Body of pancreas (tissue), 4 donors: ENCODE measurements at regions not wholly inside any gene's neighbourhood (a gene's known extent, or its start where the extent isn't known, plus 50 kb on each side); places are given as distances from the start of the nearest gene placed in this dataset.
A peak's percentile ranks its signal among the peaks of the same experiment; 100 is the strongest.

Experiments
- ATAC-seq: fragments of 150-250 bp; one replicate; pipeline ENCODE4 v1.9.1; 2016
- DNase-seq, 4 donors: peaks; one replicate each; pipeline ENCODE4 v3.0.0-alpha.2; 2019
- H3K27ac ChIP-seq, 4 donors: fragments of 200-600 bp; sonication (generic); 1 replicate in 3 of 4; 2 replicates in 1 of 4; pipeline versions ENCODE4 v1.5.1 to v1.6.1; 2016 to 2019; ENCODE audit warnings: mild to moderate bottlenecking in 1 of 4, mixed read lengths in 1 of 4, moderate library complexity in 1 of 4
- H3K27me3 ChIP-seq, 2 donors: fragments of 200-600 bp; sonication (generic); one replicate each; pipeline ENCODE4 v1.6.0; 2016; ENCODE audit warnings: mild to moderate bottlenecking in 1 of 2
- H3K36me3 ChIP-seq, 2 donors: fragments of 200-600 bp; sonication (generic); replicated peaks in 1 of 2; 2 replicates each; pipeline ENCODE4 v1.5.1; 2016; ENCODE audit warnings: low read depth in 2 of 2; ENCODE audit not compliant: insufficient read depth in 1 of 2
- H3K4me1 ChIP-seq: fragments of 200-600 bp; sonication (generic); one replicate; pipeline ENCODE4 v1.6.0; 2016
- H3K4me3 ChIP-seq, 2 donors: fragments of 200-600 bp; sonication (generic); 1 replicate in 1 of 2; 2 replicates in 1 of 2; pipeline ENCODE4 v1.5.1; 2016 to 2019
- H3K9me3 ChIP-seq, 3 donors: fragments of 200-600 bp; sonication (generic); 1 replicate in 2 of 3; 2 replicates in 1 of 3; pipeline ENCODE4 v1.5.1; 2016
- POLR2A ChIP-seq, 3 donors: fragments of 450-650 bp; IDR thresholded peaks; one replicate each; pipeline ENCODE4 v1.6.1; 2016; ENCODE audit warnings: antibody characterized with exemption in 3 of 3, mild to moderate bottlenecking in 2 of 3
- WGBS, 2 donors: methylation state at CpG; one replicate each; pipeline ENCODE4 v1.1.5; 2017; 5-methylcytosine and 5-hydroxymethylcytosine counted together
- intact Hi-C: fragments of 100-400 bp; cut with DNase I; formaldehyde crosslinking; loops from one replicate; pipeline ENCODE4 v1.15.1; 2023
- TF ChIP-seq, protein P1 (sequence below), 7 experiments: fragments of 450-650 bp in 4 of 7; fragments of 200-600 bp in 3 of 7; sonication (generic) in 3 of 7; IDR thresholded peaks; one replicate each; pipeline ENCODE4 v1.5.1; 2016 to 2019; ENCODE audit warnings: antibody characterized with exemption in 7 of 7

DNA sequence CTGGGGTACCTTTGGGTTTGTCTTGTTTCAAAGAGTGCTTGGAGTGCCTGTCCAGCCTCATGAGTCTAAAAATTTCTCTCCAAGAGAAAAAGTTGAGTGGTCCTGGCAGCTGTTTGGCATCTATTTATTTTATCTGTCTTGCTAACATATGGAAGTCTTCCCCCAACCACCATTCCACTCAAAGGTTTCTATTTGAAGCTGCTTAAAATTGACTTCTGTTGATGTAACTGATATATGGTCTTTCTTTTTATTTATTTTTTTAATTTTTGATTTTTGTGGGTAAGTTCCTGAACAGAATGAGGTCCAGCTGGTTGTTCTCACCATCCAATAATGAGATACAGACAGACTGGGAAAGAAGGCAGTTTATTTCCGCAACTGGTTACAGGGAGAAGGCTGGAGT is 178.7 kb upstream of the SGCD start:
- intact Hi-C loops = no loop called here
- Histone ChIP-seq H3K36me3 (no peaks in the 10 kb centered on the region), H3K4me3 (no peak overlapping the region), H3K9me3 (no peaks in the 10 kb centered on the region), H3K27me3 (no peaks in the 10 kb centered on the region), H3K4me1 (no peaks in the 10 kb centered on the region), H3K27ac (no peak overlapping the region)
- TF ChIP-seq POLR2A (IDR thresholded peaks at IDR 0.05) = no peak
- TF ChIP-seq, protein P1, sequence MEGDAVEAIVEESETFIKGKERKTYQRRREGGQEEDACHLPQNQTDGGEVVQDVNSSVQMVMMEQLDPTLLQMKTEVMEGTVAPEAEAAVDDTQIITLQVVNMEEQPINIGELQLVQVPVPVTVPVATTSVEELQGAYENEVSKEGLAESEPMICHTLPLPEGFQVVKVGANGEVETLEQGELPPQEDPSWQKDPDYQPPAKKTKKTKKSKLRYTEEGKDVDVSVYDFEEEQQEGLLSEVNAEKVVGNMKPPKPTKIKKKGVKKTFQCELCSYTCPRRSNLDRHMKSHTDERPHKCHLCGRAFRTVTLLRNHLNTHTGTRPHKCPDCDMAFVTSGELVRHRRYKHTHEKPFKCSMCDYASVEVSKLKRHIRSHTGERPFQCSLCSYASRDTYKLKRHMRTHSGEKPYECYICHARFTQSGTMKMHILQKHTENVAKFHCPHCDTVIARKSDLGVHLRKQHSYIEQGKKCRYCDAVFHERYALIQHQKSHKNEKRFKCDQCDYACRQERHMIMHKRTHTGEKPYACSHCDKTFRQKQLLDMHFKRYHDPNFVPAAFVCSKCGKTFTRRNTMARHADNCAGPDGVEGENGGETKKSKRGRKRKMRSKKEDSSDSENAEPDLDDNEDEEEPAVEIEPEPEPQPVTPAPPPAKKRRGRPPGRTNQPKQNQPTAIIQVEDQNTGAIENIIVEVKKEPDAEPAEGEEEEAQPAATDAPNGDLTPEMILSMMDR (IDR thresholded peaks at IDR 0.05) = no peak
- ATAC-seq (no peak), DNase-seq (no peak)
- 71 to 81% methylated on average over 1 of the region's 1 CpG for WGBS, 2 donors

DNA sequence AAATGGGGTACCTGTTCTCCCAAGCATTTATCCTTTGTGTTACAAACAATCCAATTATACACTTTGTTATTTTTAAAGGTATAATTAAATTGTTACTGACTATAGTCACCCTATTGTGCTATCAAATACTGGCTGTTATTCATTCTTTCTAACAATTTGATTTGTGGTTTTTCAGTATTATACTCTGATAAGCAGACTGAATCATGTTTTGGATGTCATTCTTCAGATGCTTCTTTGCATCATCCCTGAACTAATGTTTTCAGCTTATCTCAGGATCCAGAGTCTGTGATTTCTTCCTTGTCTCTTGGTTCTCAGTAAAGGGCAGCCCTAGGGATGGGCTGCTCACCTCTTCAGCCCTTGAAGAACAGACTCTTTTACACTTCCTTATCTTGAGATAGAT is 177.8 kb upstream of the SGCD start:
- no peak overlapping the region for H3K27ac ChIP-seq
- ATAC-seq (no peak), DNase-seq (no peak)
- H3K9me3 ChIP-seq = no peaks in the 10 kb centered on the region
- TF ChIP-seq POLR2A (IDR thresholded peaks at IDR 0.05) = no peak
- TF ChIP-seq, protein P1 (IDR thresholded peaks at IDR 0.05) = no peak
- H3K4me1 ChIP-seq = no peaks in the 10 kb centered on the region
- intact Hi-C loops = no loop called here
- H3K4me3 ChIP-seq = no peak overlapping the region
- H3K36me3 ChIP-seq = no peaks in the 10 kb centered on the region
- H3K27me3 ChIP-seq = no peaks in the 10 kb centered on the region

DNA sequence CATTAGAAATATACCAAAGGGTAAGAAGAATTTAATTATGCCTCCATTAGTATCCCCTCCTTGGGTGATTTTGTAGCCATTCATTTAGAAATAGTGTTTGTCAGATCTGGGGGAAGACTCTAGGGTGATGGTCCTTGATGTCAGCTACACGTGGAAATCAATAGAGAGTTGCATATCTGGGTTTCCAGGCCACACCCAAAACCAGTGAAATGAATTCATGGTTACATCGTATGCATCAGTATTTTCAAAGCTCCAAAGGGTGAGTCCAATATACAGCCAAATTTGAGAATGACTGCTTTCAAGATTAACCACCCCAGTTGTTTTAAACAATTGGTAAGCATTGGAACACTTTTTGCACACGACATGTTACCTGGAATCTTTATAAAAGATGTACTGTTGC is 173.4 kb upstream of the SGCD start:
- intact Hi-C loops = no loop called here
- 42% methylated on average over 3 of the region's 3 CpGs for WGBS, 2 donors
- no peak for ATAC-seq
- Histone ChIP-seq H3K36me3 (no peaks in the 10 kb centered on the region), H3K27me3 (no peaks in the 10 kb centered on the region), H3K4me1 (no peaks in the 10 kb centered on the region), H3K9me3 (no peaks in the 10 kb centered on the region), H3K4me3 (no peak overlapping the region), H3K27ac (no peak overlapping the region)
- TF ChIP-seq POLR2A (IDR thresholded peaks at IDR 0.05) = no peak
- TF ChIP-seq, protein P1 (IDR thresholded peaks at IDR 0.05) = no peak
- no peak for DNase-seq

DNA sequence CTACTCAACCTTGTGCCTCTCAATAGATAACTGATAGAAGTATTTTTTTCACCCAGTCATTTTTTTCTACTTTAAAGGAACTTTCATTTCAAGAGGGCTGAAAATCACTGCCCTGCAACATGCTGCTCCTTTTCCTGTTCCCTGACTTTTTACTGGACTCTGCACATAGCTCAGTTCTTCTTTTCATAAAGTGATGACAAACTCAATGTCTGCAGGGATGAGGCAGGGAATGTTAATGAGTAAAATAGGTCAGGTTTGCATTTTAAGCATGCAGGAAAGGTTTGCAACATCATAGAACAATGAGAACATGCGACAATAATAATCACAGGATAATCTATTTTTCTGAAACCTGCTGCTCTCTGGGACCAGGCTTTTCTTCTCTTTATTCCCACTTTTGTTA is 172.2 kb upstream of the SGCD start:
- Histone ChIP-seq H3K27ac (no peak overlapping the region), H3K4me1 (no peaks in the 10 kb centered on the region), H3K4me3 (no peak overlapping the region), H3K9me3 (no peaks in the 10 kb centered on the region), H3K36me3 (no peaks in the 10 kb centered on the region), H3K27me3 (no peaks in the 10 kb centered on the region)
- DNase-seq = no peak
- ATAC-seq = no peak
- intact Hi-C loops = no loop called here
- WGBS, 2 donors = 79 to 90% methylated on average over 1 of the region's 1 CpG
- no peak for TF ChIP-seq POLR2A (IDR thresholded peaks at IDR 0.05)
- TF ChIP-seq, protein P1 (IDR thresholded peaks at IDR 0.05) = no peak

DNA sequence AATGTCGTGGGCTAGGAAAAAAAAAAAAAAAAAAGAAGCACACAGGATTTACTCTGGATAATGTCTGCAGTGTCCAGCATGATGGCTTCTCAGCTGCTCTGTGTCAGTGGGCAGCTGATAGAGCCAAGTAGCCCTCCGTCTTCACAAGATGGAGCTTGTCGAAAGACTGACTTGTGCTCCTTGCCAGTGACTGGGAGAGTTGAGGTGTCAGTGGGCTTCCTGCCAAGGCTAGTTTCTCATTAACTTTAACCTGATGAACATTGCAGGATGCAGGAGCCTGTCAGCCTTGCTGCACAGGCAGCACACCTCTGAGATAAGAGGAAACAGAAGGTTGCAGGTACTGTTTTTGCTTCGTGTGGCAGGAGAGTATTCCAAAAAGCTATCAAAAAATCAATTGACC is 171.4 kb upstream of the SGCD start:
- TF ChIP-seq POLR2A (IDR thresholded peaks at IDR 0.05) = no peak
- TF ChIP-seq, protein P1 (IDR thresholded peaks at IDR 0.05) = no peak
- intact Hi-C loops = no loop called here
- ATAC-seq (no peak), DNase-seq (peak; percentile 27 to 55 (median 42))
- Histone ChIP-seq H3K4me3 (no peak overlapping the region), H3K36me3 (no peaks in the 10 kb centered on the region), H3K4me1 (no peaks in the 10 kb centered on the region), H3K27me3 (no peaks in the 10 kb centered on the region), H3K27ac (no peak overlapping the region), H3K9me3 (no peaks in the 10 kb centered on the region)
- 11 to 18% methylated on average over 4 of the region's 4 CpGs for WGBS, 2 donors
